ENCODE measurements at regions not wholly inside any gene's neighbourhood (a gene's known extent, or its start where the extent isn't known, plus 50 kb on each side); places are given as distances from the start of the nearest gene placed in this dataset.

DNA sequence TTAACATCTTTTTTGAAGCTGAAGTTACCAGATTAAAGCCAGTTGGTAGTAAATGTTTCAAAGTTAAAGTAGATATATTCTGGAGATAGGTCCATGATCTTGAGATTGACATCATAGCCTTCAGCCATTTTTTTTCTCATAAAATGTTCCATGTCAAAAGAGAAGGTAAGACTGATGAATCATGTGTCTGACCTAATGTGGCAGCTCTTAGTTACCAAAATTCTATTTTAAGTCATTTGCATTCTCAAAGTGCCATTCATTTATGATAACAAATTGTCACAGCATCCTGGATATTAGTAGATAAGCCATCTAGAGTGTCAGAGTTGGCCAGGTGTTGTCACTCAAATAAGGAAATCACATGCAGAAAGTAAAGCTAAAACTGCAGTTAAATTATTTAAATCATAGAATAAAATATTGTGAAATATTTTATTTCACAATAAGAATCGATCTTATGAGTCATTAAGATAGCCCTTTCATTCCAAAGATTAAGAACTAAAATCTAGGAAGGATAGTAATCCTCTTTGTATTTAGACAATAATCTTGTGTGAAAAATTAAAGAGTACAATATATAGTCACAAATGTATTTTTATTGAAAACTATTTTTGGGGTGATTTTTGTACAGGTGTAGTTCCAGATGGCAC, 65.7 kb upstream of the ADAD1 start:
- Histone ChIP-seq H2AFZ (ENCODE audit: low read depth, low read length) (no peak overlapping the region), H3K9me3 (replicated peaks; ENCODE audit: control insufficient read depth, insufficient read depth, low read length) (no peaks in the 10 kb centered on the region), H3K36me3 (ENCODE audit: control insufficient read depth in 2 of 2, extremely low read depth in 1 of 2, insufficient read depth in 2 of 2, low read length in 2 of 2) (no peaks in the 10 kb centered on the region), H3K4me1 (ENCODE audit: control insufficient read depth, extremely low read depth, insufficient read depth, low read length) (no peaks in the 10 kb centered on the region), H3K4me2 (ENCODE audit: insufficient read depth, low read length) (no peak overlapping the region), H3K27me3 (ENCODE audit: control insufficient read depth in 2 of 2, insufficient read depth in 2 of 2, low read length in 2 of 2) (no peaks in the 10 kb centered on the region), H3K9me1 (replicated peaks; ENCODE audit: control insufficient read depth, extremely low read depth, insufficient read depth, low read length) (no peaks in the 10 kb centered on the region), H3K9ac (replicated peaks; ENCODE audit: extremely low read depth, insufficient read depth, low read length) (no peak overlapping the region), H3K27ac (ENCODE audit: insufficient read depth, low read depth, low read length) (no peak overlapping the region), H3K4me3 (replicated peaks in 1 of 3; ENCODE audit: insufficient read depth in 1 of 3, low read depth in 1 of 3, low read length in 3 of 3) (no peak overlapping the region), H3K79me2 (ENCODE audit: control insufficient read depth, insufficient read depth, low read length) (no peaks in the 10 kb centered on the region), H4K20me1 (replicated peaks; ENCODE audit: control insufficient read depth, extremely low read depth, insufficient read depth, low read length) (no peaks in the 10 kb centered on the region)
- dilution Hi-C loops (cut with MboI; ENCODE audit: extremely low pct_ligation_motif_present, low sequenced_read_pairs) (no loop called here), intact Hi-C loops (cut with micrococcal nuclease) (no loop called here)
- no peak for FAIRE-seq
- BruUV-seq (replicated peaks), result no TSS peak
- ChIA-PET POLR2A (no interaction called here), CTCF (interaction anchor here (1.0 kb wide), 1 partner anchor 10 kb away, joined by 4 read pairs; no protein-coding TSS in a partner anchor)
- no peak for TF ChIP-seq EZH2 (IDR thresholded peaks at IDR 0.05; ENCODE audit: borderline replicate concordance, low read depth, low read length, severe bottlenecking)
- TF ChIP-seq FOS (IDR thresholded peaks at IDR 0.05; ENCODE audit: borderline replicate concordance, insufficient read depth, low read length), result no peak
- no peak for TF ChIP-seq MYC (IDR thresholded peaks at IDR 0.05; ENCODE audit: low read depth, low read length)
- TF ChIP-seq, protein P1, sequence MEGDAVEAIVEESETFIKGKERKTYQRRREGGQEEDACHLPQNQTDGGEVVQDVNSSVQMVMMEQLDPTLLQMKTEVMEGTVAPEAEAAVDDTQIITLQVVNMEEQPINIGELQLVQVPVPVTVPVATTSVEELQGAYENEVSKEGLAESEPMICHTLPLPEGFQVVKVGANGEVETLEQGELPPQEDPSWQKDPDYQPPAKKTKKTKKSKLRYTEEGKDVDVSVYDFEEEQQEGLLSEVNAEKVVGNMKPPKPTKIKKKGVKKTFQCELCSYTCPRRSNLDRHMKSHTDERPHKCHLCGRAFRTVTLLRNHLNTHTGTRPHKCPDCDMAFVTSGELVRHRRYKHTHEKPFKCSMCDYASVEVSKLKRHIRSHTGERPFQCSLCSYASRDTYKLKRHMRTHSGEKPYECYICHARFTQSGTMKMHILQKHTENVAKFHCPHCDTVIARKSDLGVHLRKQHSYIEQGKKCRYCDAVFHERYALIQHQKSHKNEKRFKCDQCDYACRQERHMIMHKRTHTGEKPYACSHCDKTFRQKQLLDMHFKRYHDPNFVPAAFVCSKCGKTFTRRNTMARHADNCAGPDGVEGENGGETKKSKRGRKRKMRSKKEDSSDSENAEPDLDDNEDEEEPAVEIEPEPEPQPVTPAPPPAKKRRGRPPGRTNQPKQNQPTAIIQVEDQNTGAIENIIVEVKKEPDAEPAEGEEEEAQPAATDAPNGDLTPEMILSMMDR (IDR thresholded peaks at IDR 0.05; ENCODE audit: extremely low read depth in 1 of 2, insufficient read depth in 1 of 2, low read depth in 1 of 2, low read length in 2 of 2), result no peak
- TF ChIP-seq POLR2A (IDR thresholded peaks at IDR 0.05; ENCODE audit: low read depth, low read length), result no peak
- TF ChIP-seq JUN (IDR thresholded peaks at IDR 0.05; ENCODE audit: borderline replicate concordance, insufficient read depth, insufficient read length, low read depth), result no peak
- DNase-seq (ENCODE audit: low read depth, low spot score), result no peak

DNA sequence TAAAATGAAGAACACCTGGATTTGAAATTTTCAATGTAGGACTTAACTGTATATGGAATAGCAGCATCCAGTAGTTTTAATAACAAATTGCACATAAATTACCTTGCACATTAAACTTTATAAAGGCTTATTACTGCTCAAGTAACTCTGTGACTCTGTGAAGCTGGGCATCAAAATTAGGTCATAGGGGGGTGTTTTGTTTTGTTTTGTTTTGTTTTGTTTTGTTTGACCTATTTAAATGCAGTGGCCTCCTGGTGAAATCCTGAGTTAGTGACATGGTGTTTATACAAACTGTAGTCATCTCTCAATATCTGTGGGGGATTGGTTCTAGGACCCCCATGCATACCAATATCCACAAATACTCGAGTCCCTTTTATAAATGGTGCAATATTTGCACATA, 51.9 kb upstream of the ADAD1 start:
- no TSS peak for BruUV-seq (replicated peaks)
- POLR2A ChIA-PET, result no interaction called here
- no peak for TF ChIP-seq MYC (IDR thresholded peaks at IDR 0.05; ENCODE audit: low read depth, low read length)
- TF ChIP-seq FOS (IDR thresholded peaks at IDR 0.05; ENCODE audit: borderline replicate concordance, insufficient read depth, low read length), result no peak
- TF ChIP-seq GATA2 (IDR thresholded peaks at IDR 0.05; ENCODE audit: insufficient read depth, insufficient read length, low read depth, low read length), result no peak
- TF ChIP-seq POLR2AphosphoS5 (IDR thresholded peaks at IDR 0.05; ENCODE audit: insufficient read depth, low read depth, low read length), result no peak
- TF ChIP-seq, protein P2, sequence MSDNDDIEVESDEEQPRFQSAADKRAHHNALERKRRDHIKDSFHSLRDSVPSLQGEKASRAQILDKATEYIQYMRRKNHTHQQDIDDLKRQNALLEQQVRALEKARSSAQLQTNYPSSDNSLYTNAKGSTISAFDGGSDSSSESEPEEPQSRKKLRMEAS (IDR thresholded peaks at IDR 0.05; ENCODE audit: insufficient read depth, insufficient read length), result no peak
- no peak for TF ChIP-seq EZH2 (IDR thresholded peaks at IDR 0.05; ENCODE audit: borderline replicate concordance, low read depth, low read length, severe bottlenecking)
- no peak for TF ChIP-seq POLR2A (IDR thresholded peaks at IDR 0.05; ENCODE audit: low read depth, low read length)
- TF ChIP-seq JUN (IDR thresholded peaks at IDR 0.05; ENCODE audit: borderline replicate concordance, insufficient read depth, insufficient read length, low read depth), result no peak
- TF ChIP-seq, protein P1 (IDR thresholded peaks at IDR 0.05; ENCODE audit: extremely low read depth in 1 of 2, insufficient read depth in 1 of 2, low read depth in 1 of 2, low read length in 2 of 2), result no peak
- Histone ChIP-seq H3K27ac (ENCODE audit: insufficient read depth, low read depth, low read length) (no peak overlapping the region), H3K9ac (replicated peaks; ENCODE audit: extremely low read depth, insufficient read depth, low read length) (no peak overlapping the region), H2AFZ (ENCODE audit: low read depth, low read length) (no peak overlapping the region), H3K9me1 (replicated peaks; ENCODE audit: control insufficient read depth, extremely low read depth, insufficient read depth, low read length) (peaks cover 2% of the 10 kb centered on the region), H3K4me2 (ENCODE audit: insufficient read depth, low read length) (no peak overlapping the region), H3K36me3 (ENCODE audit: control insufficient read depth in 2 of 2, extremely low read depth in 1 of 2, insufficient read depth in 2 of 2, low read length in 2 of 2) (no peaks in the 10 kb centered on the region), H3K27me3 (ENCODE audit: control insufficient read depth in 2 of 2, insufficient read depth in 2 of 2, low read length in 2 of 2) (no peaks in the 10 kb centered on the region), H3K79me2 (ENCODE audit: control insufficient read depth, insufficient read depth, low read length) (no peaks in the 10 kb centered on the region), H3K9me3 (replicated peaks; ENCODE audit: control insufficient read depth, insufficient read depth, low read length) (no peaks in the 10 kb centered on the region), H4K20me1 (replicated peaks; ENCODE audit: control insufficient read depth, extremely low read depth, insufficient read depth, low read length) (no peaks in the 10 kb centered on the region), H3K4me1 (ENCODE audit: control insufficient read depth, extremely low read depth, insufficient read depth, low read length) (no peaks in the 10 kb centered on the region), H3K4me3 (replicated peaks in 1 of 3; ENCODE audit: insufficient read depth in 1 of 3, low read depth in 1 of 3, low read length in 3 of 3) (no peak overlapping the region)
- intact Hi-C loops (cut with micrococcal nuclease), result no loop called here
- DNase-seq (ENCODE audit: low read depth, low spot score) (no peak), FAIRE-seq (no peak)
- CTCF ChIA-PET, result no interaction called here
- dilution Hi-C loops (cut with MboI; ENCODE audit: extremely low pct_ligation_motif_present, low sequenced_read_pairs), result no loop called here
